HCT116 (cell line): ENCODE measurements at regions not wholly inside any gene's neighbourhood (a gene's known extent, or its start where the extent isn't known, plus 50 kb on each side); places are given as distances from the start of the nearest gene placed in this dataset.

ENCODE experiments used
- ATAC-seq: fragments of 200-7000 bp; cut with Tn5 transposase; 2 replicates; pipeline ENCODE4 v1.9.1; 2020; ENCODE audit warnings: mild to moderate bottlenecking, moderate library complexity
- BruUV-seq: library from RNA; stranded (reverse); fragments of 400-500 nt; replicated peaks from 2 replicates; lab custom pipeline; 2021; lab: Mats Ljungman, UMichigan
- CTCF ChIA-PET: fragments of 300-600 bp; sonication (Branson Sonifier 250); formaldehyde crosslinking; loops from one replicate; lab custom pipeline; 2021; ENCODE audit warnings: antibody characterized with exemption; lab: Charles Lee
- POLR2A ChIA-PET: fragments of 300-600, 350-600 bp; sonication (Branson Sonifier 250); formaldehyde crosslinking; loops from one replicate; lab custom pipeline; 2021; ENCODE audit warnings: antibody characterized with exemption; lab: Charles Lee
- RAD21 ChIA-PET, 2 experiments: fragments of 300-600 bp; sonication (Branson Sonifier 250); formaldehyde crosslinking; loops; one replicate each; lab custom pipeline; 2023; ENCODE audit warnings: low total read pairs in 2 of 2; ENCODE audit not compliant: uncharacterized antibody in 2 of 2, unreplicated experiment in 2 of 2, low non-redundant PET in 1 of 2; lab: Charles Lee
- DNase-seq: peaks from one replicate; pipeline ENCODE4 v3.0.0-alpha.2; 2010; ENCODE audit warnings: low read depth, low spot score
- H2AFZ ChIP-seq: fragments of 200-600 bp; shearing (Covaris generic), sonication (generic); 2 replicates; pipeline ENCODE4 v1.6.1; 2017; ENCODE audit warnings: low read depth, mixed run types, mixed read lengths, antibody characterized with exemption, low read length; ENCODE audit not compliant: poor library complexity, severe bottlenecking
- H3K27ac ChIP-seq: 2 replicates; pipeline ENCODE4 v1.5.1; 2012; ENCODE audit warnings: low read depth, low read length
- H3K27me3 ChIP-seq: fragments of 200-600 bp; sonication (generic); 2 replicates; pipeline ENCODE4 v1.6.1; 2016; ENCODE audit warnings: mixed run types, low read length, mixed read lengths; ENCODE audit not compliant: insufficient read depth
- H3K36me3 ChIP-seq, 2 experiments: fragments of 200-500 bp in 1 of 2; fragments of 200-600 bp in 1 of 2; sonication (Bioruptor generic) in 1 of 2; sonication (generic) in 1 of 2; 2 replicates each; pipeline versions ENCODE4 v1.5.1 to v1.6.1; 2014 to 2016; ENCODE audit warnings: low read length in 2 of 2, inconsistent platforms in 1 of 2, mixed read lengths in 1 of 2, mixed run types in 1 of 2; ENCODE audit not compliant: insufficient read depth in 2 of 2, control insufficient read depth in 1 of 2
- H3K4me1 ChIP-seq, 2 experiments: fragments of 200-600 bp in 1 of 2; sonication (generic) in 1 of 2; 2 replicates each; pipeline versions ENCODE4 v1.5.1 to v1.6.1; 2012 to 2017; ENCODE audit warnings: low read length in 2 of 2, inconsistent platforms in 1 of 2, mild to moderate bottlenecking in 1 of 2, mixed read lengths in 1 of 2, mixed run types in 1 of 2, moderate library complexity in 1 of 2; ENCODE audit not compliant: insufficient read depth in 2 of 2, control insufficient read depth in 1 of 2
- H3K4me2 ChIP-seq: fragments of 200-600 bp; sonication (generic); 2 replicates; pipeline ENCODE4 v1.6.1; 2017; ENCODE audit warnings: mixed run types, low read length, mixed read lengths
- H3K4me3 ChIP-seq, 2 experiments: fragments of 200-600 bp in 1 of 2; sonication (generic) in 1 of 2; replicated peaks in 1 of 2; 2 replicates each; pipeline ENCODE4 v1.5.1; 2011 to 2016; ENCODE audit warnings: low read length in 2 of 2, control low read depth in 1 of 2, low read depth in 1 of 2, mild to moderate bottlenecking in 1 of 2, mixed read lengths in 1 of 2, mixed run types in 1 of 2
- H3K79me2 ChIP-seq: fragments of 200-600 bp; sonication (generic); 2 replicates; pipeline ENCODE4 v1.6.1; 2017; ENCODE audit warnings: mild to moderate bottlenecking, mixed run types, low read length, moderate library complexity, mixed read lengths; ENCODE audit not compliant: insufficient read depth
- H3K9ac ChIP-seq: fragments of 200-600 bp; sonication (generic); 2 replicates; pipeline ENCODE4 v1.6.1; 2016; ENCODE audit warnings: low read length, mixed read lengths
- H3K9me2 ChIP-seq: fragments of 200-600 bp; sonication (generic), shearing (Covaris generic); 2 replicates; pipeline ENCODE4 v1.6.1; 2017; ENCODE audit warnings: mixed run types, mild to moderate bottlenecking, moderate library complexity; ENCODE audit not compliant: insufficient read depth
- H3K9me3 ChIP-seq, 2 experiments: fragments of 200-500 bp in 1 of 2; fragments of 200-600 bp in 1 of 2; sonication (Bioruptor generic) in 1 of 2; sonication (generic) in 1 of 2; 2 replicates each; pipeline ENCODE4 v1.6.1; 2014 to 2017; ENCODE audit warnings: low read length in 2 of 2, mixed read lengths in 2 of 2, inconsistent platforms in 1 of 2, low read depth in 1 of 2, mild to moderate bottlenecking in 1 of 2, mixed run types in 1 of 2, moderate library complexity in 1 of 2; ENCODE audit not compliant: control insufficient read depth in 1 of 2, insufficient read depth in 1 of 2
- H4K20me1 ChIP-seq: fragments of 200-600 bp; sonication (generic), shearing (Covaris generic); 2 replicates; pipeline ENCODE4 v1.6.1; 2017; ENCODE audit warnings: mixed run types, mild to moderate bottlenecking, moderate library complexity; ENCODE audit not compliant: insufficient read depth
- CBX3 ChIP-seq: IDR thresholded peaks from 2 replicates; pipeline ENCODE4 v1.6.1; 2012; ENCODE audit warnings: low read depth
- CEBPB ChIP-seq: IDR thresholded peaks from 2 replicates; pipeline ENCODE4 v1.6.1; 2012; ENCODE audit warnings: low read depth
- EGR1 ChIP-seq: IDR thresholded peaks from 2 replicates; pipeline ENCODE4 v1.6.1; 2012; ENCODE audit warnings: low read depth
- EZH2 ChIP-seq: fragments of 200-600 bp; sonication (generic); IDR thresholded peaks from 2 replicates; pipeline ENCODE4 v1.6.1; 2017; ENCODE audit warnings: antibody characterized with exemption, mixed run types
- JUND ChIP-seq: IDR thresholded peaks from 2 replicates; pipeline ENCODE4 v1.6.1; 2012
- POLR2AphosphoS5 ChIP-seq: IDR thresholded peaks from 2 replicates; pipeline ENCODE4 v1.6.1; 2011; ENCODE audit warnings: mild to moderate bottlenecking, low read depth, low read length, moderate library complexity
- SIN3A ChIP-seq: IDR thresholded peaks from 2 replicates; pipeline ENCODE4 v1.6.1; 2012; ENCODE audit warnings: low read depth
- SP1 ChIP-seq: IDR thresholded peaks from 2 replicates; pipeline ENCODE4 v1.6.1; 2012; ENCODE audit warnings: low read depth
- ZNF274 ChIP-seq: fragments of 200-500 bp; sonication (Bioruptor generic); IDR thresholded peaks from 2 replicates; pipeline ENCODE4 v1.6.1; 2014; ENCODE audit warnings: mild to moderate bottlenecking, low read depth, low read length, inconsistent platforms
- intact Hi-C: fragments of 100-400 bp; cut with micrococcal nuclease; formaldehyde crosslinking; loops from 2 replicates; pipeline ENCODE4 v1.10.0; 2022
- TF ChIP-seq, protein P1 (sequence below): IDR thresholded peaks from 2 replicates; pipeline ENCODE4 v1.6.1; 2012
- TF ChIP-seq, protein P2 (sequence below), 3 experiments: fragments of 200-600 bp in 1 of 3; sonication (generic) in 1 of 3; IDR thresholded peaks in 2 of 3; conservative IDR thresholded peaks in 1 of 3; 2 replicates each; pipeline ENCODE4 v1.5.1; 2012 to 2017; ENCODE audit warnings: low read depth in 2 of 3, low read length in 2 of 3, antibody characterized with exemption in 1 of 3, borderline replicate concordance in 1 of 3, control low read depth in 1 of 3, mild to moderate bottlenecking in 1 of 3, mixed read lengths in 1 of 3, mixed run types in 1 of 3, moderate library complexity in 1 of 3; ENCODE audit not compliant: insufficient read depth in 1 of 3

DNA sequence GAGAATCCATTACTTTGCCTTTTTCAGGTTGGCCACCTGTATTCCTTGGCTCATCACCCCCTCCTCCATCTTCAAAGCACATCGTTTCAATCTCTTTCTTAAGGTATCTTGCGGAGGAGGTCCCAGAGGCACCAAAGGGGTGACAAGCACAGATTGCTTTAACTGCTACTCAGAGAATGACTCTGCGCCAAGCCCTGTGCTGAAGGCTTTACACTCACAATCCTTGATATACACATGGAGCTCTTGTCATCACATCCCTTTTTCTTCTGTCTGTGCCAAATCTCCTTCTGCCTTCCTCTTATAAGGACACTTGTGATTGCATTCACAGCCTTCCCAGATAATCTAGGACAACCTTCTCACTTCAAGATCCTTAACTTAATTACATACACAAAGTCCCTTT lies 134.7 kb upstream of the MAMLD1 start:
- H3K36me3 ChIP-seq: no peaks in the 10 kb centered on the region
- no peak overlapping the region for H3K4me3 ChIP-seq
- H3K9me2 ChIP-seq: no peaks in the 10 kb centered on the region
- POLR2A ChIA-PET: no interaction called here
- no peaks in the 10 kb centered on the region for H3K79me2 ChIP-seq
- H3K4me1 ChIP-seq: no peaks in the 10 kb centered on the region
- RAD21 ChIA-PET: no interaction called here
- no peak overlapping the region for H3K27ac ChIP-seq
- H3K27me3 ChIP-seq: no peaks in the 10 kb centered on the region
- no peaks in the 10 kb centered on the region for H4K20me1 ChIP-seq
- H3K4me2 ChIP-seq: no peak overlapping the region
- ATAC-seq (no peak), DNase-seq (no peak)
- no peaks in the 10 kb centered on the region for H3K9me3 ChIP-seq
- intact Hi-C loops: no loop called here
- TF ChIP-seq, protein P1, sequence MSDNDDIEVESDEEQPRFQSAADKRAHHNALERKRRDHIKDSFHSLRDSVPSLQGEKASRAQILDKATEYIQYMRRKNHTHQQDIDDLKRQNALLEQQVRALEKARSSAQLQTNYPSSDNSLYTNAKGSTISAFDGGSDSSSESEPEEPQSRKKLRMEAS: no peak
- TF ChIP-seq CEBPB (no peak), POLR2AphosphoS5 (no peak)
- H3K9ac ChIP-seq: no peak overlapping the region
- no TSS peak for BruUV-seq
- H2AFZ ChIP-seq: no peak overlapping the region
- CTCF ChIA-PET: no interaction called here

DNA sequence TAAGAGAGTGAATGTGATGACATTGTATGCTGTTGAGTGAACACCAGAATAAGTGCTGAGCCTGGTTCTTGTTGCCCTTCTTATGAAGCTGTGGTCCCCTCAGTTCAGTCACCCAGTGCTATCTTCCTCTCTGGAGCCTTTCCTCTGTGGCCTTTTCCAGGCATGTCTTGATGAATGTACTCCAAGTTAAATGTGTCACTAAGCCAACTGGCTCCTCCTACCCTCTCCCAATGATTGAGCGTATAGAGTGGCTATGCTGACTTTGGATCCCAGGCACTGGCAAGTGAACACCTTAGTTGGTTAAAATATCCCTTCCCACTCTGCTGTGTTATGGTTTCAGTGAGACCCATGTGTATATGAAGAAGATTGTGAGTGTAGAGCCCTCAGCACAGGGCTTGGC lies 134.1 kb upstream of the MAMLD1 start:
- no TSS peak for BruUV-seq
- H3K4me1 ChIP-seq: no peaks in the 10 kb centered on the region
- no peaks in the 10 kb centered on the region for H4K20me1 ChIP-seq
- TF ChIP-seq EZH2 (no peak), ZNF274 (no peak), CBX3 (no peak), JUND (no peak), SIN3A (no peak), EGR1 (no peak), SP1 (no peak)
- TF ChIP-seq, protein P2, sequence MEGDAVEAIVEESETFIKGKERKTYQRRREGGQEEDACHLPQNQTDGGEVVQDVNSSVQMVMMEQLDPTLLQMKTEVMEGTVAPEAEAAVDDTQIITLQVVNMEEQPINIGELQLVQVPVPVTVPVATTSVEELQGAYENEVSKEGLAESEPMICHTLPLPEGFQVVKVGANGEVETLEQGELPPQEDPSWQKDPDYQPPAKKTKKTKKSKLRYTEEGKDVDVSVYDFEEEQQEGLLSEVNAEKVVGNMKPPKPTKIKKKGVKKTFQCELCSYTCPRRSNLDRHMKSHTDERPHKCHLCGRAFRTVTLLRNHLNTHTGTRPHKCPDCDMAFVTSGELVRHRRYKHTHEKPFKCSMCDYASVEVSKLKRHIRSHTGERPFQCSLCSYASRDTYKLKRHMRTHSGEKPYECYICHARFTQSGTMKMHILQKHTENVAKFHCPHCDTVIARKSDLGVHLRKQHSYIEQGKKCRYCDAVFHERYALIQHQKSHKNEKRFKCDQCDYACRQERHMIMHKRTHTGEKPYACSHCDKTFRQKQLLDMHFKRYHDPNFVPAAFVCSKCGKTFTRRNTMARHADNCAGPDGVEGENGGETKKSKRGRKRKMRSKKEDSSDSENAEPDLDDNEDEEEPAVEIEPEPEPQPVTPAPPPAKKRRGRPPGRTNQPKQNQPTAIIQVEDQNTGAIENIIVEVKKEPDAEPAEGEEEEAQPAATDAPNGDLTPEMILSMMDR (IDR thresholded peaks at IDR 0.05 in 2 of 3, conservative IDR thresholded peaks at IDR 0.05 in 1 of 3; ENCODE audit: borderline replicate concordance in 1 of 3, insufficient read depth in 1 of 3, low read depth in 2 of 3, low read length in 2 of 3): no peak
- no peaks in the 10 kb centered on the region for H3K27me3 ChIP-seq
- ChIA-PET POLR2A (no interaction called here), RAD21 (no interaction called here), CTCF (no interaction called here)
- no peaks in the 10 kb centered on the region for H3K9me3 ChIP-seq
- H2AFZ ChIP-seq: no peak overlapping the region
- intact Hi-C loops: no loop called here
- H3K79me2 ChIP-seq: no peaks in the 10 kb centered on the region
- H3K36me3 ChIP-seq: no peaks in the 10 kb centered on the region
- no peak overlapping the region for H3K4me3 ChIP-seq
- H3K27ac ChIP-seq: no peak overlapping the region
- ATAC-seq (no peak), DNase-seq (no peak)
- no peaks in the 10 kb centered on the region for H3K9me2 ChIP-seq
- no peak overlapping the region for H3K4me2 ChIP-seq
- no peak overlapping the region for H3K9ac ChIP-seq
